B cell (primary cell): ENCODE measurements at regions not wholly inside any gene's neighbourhood (a gene's known extent, or its start where the extent isn't known, plus 50 kb on each side); places are given as distances from the start of the nearest gene placed in this dataset.

Source experiments
- EZH2 ChIP-seq: IDR thresholded peaks from 2 replicates; pipeline ENCODE4 v1.6.1; 2012; ENCODE audit warnings: borderline replicate concordance, low read depth, mild to moderate bottlenecking, moderate library complexity, low read length; ENCODE audit not compliant: insufficient read depth, poor library complexity, severe bottlenecking
- TF ChIP-seq, protein P1 (sequence below): fragments of 200-600 bp; IDR thresholded peaks from one replicate; pipeline ENCODE4 v1.8.0; 2022; ENCODE audit warnings: antibody characterized with exemption, mild to moderate bottlenecking

DNA sequence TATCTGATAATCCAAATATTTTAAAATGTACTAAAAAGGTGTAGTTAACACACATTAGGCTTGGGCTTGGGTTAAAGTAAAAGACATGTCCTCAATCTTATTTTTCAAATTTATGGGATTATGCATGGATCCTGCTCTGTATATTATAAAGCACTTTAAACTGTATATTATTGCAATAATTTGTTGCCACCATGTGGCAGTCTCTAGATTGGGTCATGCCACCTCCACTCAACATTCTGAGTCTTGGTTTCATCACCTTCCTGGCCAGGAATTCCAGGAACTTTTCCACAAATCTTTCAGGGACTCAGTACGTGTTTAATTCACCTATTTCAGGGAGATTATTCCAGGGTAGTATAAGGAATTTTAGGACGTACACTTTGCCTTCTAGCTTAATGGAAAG is 695.5 kb downstream of the FAM181B start:
- no peak for TF ChIP-seq EZH2
- TF ChIP-seq, protein P1, sequence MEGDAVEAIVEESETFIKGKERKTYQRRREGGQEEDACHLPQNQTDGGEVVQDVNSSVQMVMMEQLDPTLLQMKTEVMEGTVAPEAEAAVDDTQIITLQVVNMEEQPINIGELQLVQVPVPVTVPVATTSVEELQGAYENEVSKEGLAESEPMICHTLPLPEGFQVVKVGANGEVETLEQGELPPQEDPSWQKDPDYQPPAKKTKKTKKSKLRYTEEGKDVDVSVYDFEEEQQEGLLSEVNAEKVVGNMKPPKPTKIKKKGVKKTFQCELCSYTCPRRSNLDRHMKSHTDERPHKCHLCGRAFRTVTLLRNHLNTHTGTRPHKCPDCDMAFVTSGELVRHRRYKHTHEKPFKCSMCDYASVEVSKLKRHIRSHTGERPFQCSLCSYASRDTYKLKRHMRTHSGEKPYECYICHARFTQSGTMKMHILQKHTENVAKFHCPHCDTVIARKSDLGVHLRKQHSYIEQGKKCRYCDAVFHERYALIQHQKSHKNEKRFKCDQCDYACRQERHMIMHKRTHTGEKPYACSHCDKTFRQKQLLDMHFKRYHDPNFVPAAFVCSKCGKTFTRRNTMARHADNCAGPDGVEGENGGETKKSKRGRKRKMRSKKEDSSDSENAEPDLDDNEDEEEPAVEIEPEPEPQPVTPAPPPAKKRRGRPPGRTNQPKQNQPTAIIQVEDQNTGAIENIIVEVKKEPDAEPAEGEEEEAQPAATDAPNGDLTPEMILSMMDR = no peak
